Activated T-cell treated with anti-CD3 and anti-CD28 coated beads for 48 hours (primary cell): ENCODE measurements at regions not wholly inside any gene's neighbourhood (a gene's known extent, or its start where the extent isn't known, plus 50 kb on each side); places are given as distances from the start of the nearest gene placed in this dataset.

Experiments used
- DNase-seq: peaks from one replicate; pipeline ENCODE4 v3.0.0-alpha.2; 2020; ENCODE audit warnings: low read depth

DNA sequence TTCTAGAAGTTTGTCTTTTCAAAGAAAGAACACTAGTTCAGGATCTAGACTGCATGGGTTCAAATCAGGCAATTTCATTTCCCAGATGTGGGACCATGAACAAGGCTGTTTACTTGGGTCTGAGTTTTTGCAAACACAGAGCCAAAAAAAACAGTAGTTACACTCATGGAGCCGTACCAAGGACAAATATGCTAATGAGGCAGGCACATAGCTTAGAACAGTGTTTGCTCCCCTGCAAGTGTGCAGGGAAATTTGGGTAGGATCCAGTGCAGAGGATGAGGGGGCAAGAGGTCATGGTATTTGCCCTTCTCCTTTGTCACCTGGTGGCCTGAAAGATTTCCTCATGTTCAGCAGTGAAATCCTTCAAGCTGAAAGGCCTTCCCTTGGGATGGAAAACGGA is 860.4 kb downstream of the VRK1 start:
- no peak for DNase-seq

DNA sequence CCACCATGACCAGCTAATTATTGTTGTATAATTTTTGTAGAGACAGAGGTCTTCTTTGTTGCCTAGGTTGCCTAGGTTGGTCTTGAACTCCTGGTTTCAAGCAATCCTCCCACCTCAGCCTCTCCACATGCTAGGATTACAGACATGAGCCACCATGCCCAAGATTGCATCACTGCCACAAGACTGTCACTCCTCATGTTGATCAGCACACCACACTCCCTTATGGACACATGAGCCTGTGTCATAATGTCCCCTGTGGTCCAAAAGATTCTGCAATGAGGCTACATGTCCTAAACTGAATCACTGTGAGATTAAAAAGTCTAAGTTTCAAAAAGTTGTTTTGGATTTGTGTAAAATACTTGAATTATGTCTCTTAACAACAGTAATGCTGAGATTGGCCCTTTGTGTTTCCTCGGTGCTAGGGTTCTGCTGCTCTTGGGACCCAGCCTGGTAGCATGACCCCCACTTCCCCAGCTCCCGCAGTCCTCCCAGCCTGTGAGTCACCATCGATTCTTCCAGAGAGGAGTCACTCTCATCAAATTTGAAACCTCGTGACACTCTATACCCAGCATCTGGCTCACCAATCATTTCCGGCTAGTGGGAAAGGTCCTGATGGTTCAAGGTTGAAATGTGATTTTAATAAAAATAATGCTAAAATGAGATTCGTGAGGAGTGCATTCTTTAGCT is 890.9 kb downstream of the VRK1 start:
- DNase-seq, result no peak

DNA sequence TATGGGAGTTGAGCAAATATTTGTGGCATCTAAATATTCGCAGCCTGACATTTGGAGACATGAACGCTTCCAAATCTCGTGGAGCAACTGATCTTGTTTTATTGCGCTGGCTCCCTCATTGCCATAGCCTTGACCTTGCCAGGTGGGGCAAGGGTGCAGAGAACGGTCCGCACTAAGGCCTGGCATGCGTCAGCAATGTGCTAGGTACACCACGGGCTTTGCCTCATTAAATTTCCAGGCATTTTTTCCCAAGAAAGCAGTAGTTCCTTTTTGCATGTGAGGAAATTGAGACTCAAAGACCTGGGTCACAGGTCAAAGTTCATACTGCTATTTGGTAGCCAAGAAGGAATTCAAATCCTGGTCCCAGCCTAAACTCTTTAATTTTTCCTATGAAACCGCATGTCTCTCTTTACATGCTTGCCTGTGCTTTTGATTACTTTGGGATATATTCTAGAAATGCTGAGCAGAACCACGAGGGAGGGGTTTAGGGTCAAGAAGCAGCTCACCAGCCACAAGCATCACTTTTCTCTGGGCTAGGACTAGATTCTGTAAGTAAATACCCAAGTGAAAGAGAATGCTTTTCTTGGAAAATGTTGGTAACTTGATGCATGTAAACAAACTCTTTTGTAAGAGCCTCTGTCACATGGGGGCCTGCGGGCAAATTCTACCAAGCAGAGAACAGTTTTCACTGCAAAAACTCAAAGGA is 891.6 kb downstream of the VRK1 start:
- no peak for DNase-seq

DNA sequence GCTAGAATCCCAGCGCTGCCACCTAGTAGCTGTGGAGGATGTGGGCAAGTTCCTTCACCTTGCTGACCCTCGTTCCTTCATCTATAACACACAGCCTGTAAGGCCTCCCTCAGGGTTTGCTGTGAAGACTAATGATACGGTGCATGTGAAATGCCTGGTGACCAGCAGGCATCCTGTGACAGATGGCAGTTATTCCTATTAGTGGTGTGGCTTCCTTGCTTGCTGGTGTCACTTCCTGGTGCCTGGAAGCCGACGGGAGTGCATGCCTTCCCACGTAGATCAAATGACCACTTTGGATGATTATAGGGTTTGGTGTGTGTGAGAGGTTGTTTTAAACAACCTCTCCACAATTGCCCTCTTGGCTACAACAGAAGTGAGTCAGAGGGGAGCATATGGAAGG is 894.9 kb downstream of the VRK1 start:
- no peak for DNase-seq

DNA sequence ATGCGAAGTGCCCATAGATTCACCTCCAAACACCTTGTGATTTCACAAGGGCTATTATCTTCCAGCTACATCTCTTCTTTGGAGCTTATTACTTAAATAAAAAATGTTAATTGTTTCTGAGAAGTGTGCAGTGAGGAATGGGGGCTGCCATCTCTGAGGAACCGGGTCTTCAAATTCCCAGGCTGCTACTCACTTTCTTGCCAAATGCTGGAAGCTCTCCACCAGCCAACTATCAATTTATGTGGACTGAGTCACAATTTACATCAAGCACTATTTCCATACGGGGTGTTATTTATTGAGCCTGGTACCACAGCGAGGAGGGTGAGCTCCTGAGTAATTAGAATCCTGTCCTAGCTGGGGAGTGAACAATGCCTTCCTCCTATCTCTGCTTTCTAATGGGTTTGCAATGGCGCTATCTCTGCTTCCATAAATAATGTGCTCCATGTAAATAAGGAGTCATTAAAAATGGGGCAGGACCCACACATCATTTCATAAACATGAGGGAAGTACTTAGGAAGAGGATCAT is 898.3 kb downstream of the VRK1 start:
- no peak for DNase-seq

DNA sequence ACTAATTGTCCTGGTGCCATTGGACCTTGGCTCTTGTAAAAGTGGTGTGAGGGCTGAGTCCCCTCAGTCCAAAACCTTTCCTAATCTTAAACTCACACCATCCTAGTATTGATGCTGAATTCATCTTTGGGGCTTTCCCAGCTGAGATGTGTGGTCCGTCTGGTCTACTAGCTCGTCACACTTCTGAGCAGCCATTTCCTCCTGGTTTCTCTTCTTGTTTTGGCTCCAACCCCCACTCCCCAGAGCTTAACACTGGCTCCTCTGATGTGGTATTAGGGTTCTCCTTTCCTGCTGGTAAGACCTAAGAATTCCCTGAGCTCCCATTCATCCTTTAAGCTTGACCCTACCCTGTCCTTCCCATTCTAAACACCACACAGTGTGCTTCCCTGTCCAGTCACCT is 900.6 kb downstream of the VRK1 start:
- no peak for DNase-seq

DNA sequence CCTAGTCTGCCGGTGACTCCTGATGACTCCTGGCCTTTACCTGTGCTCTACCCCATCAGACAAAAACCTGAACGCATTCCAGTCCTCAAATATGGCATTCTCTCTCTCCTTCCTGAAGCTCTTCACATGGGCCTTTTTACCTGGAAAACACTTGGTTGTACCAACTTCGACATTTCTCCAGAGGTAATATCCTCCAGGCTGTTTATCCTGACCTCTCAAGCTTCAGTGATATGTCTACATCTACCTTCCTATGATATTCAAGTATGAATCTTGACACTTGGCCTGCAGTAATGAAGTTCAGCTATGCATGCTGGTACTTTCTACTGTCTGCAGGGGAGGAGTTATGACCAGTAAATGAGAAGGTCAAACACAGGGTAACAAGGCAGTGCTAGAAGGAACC is 901.8 kb downstream of the VRK1 start:
- DNase-seq, result no peak

DNA sequence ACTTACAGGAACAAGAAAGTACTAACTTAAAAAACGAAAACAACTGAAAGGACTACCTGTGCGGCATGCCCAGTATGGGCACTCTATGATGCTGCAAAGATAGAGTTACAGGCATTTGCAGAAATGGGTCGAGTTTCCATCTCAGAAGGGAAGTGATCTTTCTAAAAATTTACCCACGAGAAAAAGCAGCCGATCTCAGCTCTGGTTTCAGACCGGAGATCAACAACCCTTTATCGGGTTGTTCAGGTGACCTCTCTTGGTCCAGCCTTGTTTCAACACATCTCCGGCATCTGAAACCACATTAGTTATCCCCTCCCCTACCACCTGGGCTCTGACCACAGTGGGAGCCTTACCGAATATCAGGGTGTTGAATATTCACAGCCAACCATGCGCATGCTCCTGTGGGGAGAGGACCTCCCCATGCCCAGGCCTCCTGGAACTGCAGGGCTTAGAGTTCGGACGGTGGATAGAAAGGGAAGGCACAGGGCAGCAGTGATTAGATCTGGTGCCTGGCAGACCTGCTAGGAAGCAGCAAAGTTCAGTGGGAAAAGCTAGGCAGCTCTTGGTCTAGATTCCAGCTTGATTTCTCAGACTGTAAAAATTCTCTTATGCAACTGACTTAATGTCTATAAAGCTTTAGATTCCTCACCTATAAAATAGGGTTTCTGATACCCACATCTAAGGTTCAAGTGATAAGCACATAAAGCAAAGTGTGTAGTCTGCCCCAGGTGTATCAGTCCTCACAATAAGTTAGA is 906.0 kb downstream of the VRK1 start:
- no peak for DNase-seq

DNA sequence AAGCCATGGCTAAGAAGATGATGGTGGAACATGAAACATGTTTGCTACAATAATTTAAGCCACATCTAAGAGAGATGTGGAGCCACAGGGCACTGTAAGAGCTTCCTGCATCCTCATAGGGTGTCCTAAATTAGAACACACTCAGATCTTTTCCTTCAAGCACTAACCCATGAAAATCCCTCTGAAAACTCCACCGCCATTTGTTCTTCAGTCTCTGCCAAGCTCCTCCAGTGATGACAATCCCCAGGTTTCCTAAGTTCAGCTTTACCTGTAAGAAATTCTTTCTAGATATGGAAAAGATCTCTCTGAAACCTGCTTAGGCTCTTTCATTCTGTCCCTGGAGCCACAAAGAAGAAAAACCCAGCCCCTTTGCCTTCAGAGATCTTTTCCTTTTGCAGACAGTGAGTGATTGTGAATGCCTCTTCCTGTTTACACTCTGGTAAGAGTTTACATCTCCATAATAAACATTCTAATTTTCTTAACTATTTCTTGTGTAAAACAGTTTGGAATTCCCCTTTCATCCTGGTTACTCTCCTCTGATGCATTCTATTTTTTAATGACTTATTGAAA is 907.2 kb downstream of the VRK1 start:
- DNase-seq, result no peak

DNA sequence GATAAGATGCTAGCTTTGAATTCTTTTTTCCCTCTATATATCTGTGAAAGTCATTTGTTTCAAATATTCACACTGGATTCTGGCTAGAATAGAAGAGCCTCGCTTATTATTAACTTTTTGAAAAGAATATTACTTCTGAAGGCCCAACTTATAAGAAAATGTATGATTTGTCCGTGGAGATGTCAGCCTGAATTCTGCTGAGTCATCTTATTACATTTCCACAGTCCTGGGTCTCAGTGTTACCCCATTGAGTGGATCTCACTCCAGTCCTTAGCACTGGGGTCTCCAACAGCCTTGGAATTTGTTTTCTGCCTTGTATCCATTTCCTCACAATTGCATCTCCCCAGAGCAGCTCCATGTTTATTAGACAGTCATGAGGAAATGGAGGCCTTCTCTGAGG is 907.9 kb downstream of the VRK1 start:
- no peak for DNase-seq

DNA sequence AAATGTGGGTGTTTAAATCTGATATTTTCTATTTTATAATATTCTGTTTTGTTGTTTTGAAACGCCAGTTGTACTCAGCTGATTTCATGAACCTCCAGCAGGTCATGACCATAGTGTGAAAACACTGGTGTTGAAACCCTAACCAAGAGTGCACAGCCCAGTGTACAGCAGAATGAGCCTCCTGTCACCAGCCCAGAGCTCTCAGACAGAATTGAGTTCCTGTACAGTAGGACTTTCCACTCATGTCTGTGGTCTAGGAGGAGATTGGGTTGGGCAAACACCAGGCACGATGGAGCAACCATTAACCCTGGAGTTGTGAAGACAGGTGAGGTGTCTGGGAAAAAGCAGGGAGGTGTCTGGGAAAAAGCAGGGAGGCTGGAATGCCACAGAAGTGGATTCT is 908.8 kb downstream of the VRK1 start:
- no peak for DNase-seq

DNA sequence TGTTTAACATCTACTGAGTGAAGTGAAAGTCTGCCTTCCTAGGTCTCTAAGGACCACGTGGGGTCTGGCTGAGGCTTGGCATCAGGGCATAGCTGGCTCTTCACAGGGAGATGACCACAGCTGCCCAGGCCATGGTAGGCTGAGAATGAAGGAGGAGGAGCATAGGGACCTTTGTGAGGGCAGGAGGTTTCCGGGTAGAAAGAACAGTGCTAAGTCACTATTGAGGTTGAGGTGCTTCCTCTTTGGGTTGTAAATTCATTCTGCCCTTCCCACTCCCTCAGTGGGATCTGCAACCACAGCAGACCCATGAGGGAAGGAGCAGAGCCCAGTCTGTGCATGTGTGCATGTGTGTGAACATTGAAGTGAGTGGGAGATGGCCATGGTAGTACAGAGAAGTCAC is 909.6 kb downstream of the VRK1 start:
- DNase-seq, result no peak

DNA sequence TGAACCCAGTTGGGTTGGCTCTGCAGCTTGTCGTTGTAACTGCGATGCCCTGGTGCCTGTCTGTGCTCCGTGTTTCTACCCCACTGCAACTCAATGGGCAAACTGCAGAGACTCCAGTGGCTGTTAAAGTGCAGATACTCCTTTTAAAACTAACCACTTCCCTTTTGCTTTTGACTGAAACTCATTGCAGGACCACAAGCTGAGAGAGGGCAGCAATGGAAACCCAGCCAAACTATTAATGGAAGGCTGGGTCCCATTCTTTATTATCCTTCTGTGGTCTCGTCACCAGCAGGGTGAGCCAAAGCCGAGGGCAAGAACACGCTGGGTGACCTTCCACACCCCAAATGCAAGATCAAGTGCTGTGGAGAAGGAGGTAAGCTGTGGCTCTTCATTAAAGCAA is 910.4 kb downstream of the VRK1 start:
- no peak for DNase-seq

DNA sequence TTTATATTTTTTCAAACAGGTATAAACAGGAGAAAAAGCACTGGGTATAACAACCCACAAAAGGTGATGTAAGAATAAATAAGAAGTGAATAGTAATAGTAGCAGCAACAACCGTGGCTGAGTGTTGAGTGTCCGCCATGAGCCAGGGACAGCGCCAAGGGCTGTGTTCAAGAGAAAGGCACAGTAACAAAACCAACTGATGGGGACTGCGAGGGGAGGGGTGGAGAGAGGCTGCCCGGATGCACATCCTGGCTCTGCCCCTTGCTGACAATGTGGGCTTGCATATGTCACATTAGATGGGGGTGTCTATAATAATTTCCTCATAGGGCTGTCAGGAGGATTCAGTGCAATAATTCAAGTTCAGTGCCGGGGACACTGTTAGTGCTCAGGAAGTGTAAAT is 912.4 kb downstream of the VRK1 start:
- DNase-seq, result no peak

DNA sequence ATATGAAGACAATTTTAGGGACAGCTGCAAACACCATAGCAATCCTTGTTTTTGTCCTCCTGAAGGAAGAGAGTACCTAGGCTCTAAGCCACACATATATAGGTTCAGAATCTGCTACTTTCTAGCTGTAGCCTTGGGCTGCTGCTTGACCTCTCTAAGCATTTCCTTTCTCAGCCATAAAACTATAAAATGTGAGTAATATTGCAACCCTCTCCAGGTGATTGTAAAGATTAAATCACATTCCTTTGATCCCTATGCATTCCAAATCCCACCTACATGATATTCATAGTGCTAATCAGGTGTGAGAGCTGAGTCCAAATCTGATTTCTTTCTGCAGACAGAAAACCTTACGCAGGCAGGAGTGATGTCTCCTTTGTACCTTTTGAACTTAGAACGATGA is 913.5 kb downstream of the VRK1 start:
- DNase-seq, result no peak

DNA sequence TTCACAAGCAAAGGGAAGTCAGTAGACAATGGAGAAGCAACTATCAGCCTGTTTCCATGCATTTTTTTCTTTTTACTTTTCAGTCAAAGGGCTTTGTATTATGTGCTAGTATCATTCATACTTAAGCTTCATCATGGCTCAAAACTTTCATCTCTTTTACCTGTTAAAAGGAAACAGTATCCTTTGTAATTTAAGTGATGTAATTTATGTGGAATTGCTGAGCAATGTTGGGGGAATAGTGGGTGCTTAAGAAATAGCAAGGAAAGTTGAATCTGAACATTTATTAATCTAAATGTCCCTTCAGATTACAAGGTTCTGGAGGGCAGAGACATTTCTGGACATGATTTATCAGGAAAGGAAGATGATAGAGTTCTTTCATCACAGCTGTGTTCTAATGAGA is 915.3 kb downstream of the VRK1 start:
- no peak for DNase-seq

DNA sequence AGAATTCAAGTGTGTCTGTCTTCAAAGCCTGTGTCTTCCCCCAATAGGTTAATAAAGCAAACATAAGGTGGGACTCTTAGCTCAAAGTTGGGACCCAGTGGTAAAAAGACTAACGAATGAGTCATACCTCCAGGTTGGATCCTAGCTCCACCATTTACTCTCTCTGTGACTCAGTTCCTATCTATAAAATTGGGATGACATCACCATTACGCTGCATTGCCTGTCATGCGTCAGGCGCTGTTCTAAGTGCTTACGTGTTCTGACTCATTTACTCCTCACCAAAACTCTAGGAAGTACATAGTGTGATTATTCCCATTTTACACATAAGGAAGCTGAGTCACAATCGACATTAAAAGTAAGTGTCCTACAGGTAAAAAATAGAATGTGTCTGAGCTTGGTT is 915.8 kb downstream of the VRK1 start:
- DNase-seq, result no peak

DNA sequence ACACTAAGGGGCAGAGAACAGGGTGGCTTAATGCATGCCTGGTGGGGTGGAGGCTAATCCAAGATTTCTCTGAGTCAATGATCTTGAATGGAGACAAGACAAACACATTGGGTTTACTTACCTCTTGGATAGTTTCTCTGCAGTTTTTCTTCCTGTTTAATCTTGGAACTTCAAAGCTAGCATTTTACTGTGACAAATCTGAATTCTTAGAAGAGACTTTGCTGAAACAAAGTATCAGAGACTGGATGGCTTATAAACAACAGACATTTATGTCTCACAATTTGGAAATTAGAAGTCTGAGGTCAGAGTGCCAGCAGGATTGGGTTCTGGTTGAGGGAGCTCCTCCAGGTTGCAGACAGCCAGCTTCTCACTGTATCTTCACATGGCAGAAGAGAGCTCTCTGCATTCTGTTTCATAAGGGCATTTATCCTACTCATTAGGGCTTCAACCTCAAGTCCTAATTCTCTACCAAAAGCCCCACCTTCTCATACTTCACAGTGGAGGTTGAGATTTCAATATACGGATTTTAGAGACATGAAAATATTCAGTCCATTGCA is 921.8 kb downstream of the VRK1 start:
- DNase-seq, result no peak

DNA sequence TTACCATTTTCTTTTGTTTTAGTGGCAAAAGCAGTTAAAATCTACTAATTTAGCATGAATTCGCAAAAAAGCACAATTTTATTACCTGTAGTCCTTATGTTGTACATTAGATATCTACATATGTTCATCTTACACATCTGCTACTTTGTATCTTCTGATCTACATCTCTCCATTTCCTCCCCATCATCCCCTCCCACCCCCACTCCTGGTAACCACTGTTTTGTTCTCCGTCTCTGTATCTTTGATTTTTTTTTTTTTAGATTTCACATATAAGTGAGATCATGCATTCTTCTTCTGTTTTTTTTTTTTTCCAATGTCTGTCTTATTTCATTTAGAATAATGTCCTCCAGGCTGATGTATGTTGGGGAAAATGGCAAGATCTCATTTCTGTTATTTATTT is 922.7 kb downstream of the VRK1 start:
- no peak for DNase-seq

DNA sequence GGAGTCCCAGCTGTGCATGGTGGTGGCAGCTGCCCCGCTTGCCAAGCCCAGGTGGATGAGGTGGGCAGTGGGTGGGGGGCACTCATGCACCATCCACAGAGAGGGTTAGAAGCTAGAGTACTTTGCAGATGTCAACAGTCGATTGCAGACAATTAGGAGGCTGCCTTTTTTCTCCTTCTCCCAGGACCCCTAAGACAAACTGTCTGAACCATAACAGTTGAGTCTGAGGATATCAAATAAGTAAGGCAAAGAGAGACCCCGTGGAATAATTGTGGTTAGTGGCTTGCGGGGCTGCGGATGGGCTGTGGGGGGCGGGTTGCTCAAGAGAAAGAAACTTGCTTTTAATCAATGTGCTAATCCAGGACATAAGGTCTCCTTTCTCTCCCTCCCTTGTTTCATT is 926.2 kb downstream of the VRK1 start:
- no peak for DNase-seq

DNA sequence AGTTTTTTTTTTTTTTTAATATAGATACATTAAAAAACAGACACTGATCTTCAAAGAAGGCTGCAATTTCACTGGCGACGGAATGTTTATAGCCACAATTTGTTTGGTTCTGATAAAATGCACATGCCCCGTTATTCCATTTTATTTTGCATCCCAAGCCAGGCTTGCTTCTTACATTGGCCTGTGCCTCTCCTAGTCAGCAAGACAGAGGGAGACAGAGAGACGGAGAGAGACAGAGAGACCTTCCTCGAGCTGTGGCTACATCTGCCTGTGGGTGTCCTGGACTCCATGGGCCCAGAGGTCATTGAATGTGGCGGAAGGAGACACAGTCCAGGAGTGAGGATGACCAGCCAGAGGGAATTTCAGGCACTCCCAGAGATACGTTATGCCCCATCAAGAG is 926.6 kb downstream of the VRK1 start:
- DNase-seq, result no peak

DNA sequence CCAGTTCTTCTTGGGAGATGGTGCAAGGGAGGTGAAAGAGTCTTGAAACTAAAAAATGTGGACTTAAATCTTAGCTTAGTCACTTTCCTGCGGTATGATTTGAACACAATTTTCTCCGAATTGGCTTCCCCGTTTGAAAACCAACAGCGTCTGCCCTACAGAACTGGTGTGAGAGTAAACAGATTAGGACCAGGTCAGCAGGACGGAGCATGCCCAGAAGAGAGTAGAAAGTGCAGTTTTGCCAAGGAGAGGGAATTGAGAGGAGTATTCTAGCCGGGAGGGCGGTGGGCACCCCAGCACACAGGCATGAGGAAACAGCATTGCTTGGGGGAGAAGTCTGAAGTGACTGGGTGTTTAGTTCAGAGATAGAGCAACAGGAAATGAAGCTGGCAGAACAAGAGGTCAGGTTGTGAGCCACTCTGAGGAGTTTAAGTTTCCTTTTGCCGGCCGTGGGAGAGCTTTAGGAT is 927.1 kb downstream of the VRK1 start:
- DNase-seq, result no peak
